ENCODE measurements at regions not wholly inside any gene's neighbourhood (a gene's known extent, or its start where the extent isn't known, plus 50 kb on each side); places are given as distances from the start of the nearest gene placed in this dataset.

GRCh38 chr5:2658447-2658846, 93.0 kb downstream of the IRX2 start:
- H4K20me1 ChIP-seq (ENCODE audit: control insufficient read depth, insufficient read depth, low read depth, low read length): no peaks in the 10 kb centered on the region
- peaks cover 4% of the 10 kb centered on the region; the same call in 1 of the 2 replicates for H3K9me3 ChIP-seq (ENCODE audit: control insufficient read depth, insufficient read depth, low read length)
- no peaks in the 10 kb centered on the region for H3F3A ChIP-seq (ENCODE audit: control insufficient read depth, insufficient read depth)
- H3K79me2 ChIP-seq (ENCODE audit: control insufficient read depth, low read length): no peaks in the 10 kb centered on the region
- H3K4me2 ChIP-seq (ENCODE audit: low read length): no peak overlapping the region
- no peaks in the 10 kb centered on the region for H3K36me3 ChIP-seq (ENCODE audit: control insufficient read depth, low read length)
- TF ChIP-seq EZH2phosphoT487 (IDR thresholded peaks at IDR 0.05; ENCODE audit: borderline replicate concordance, low read length) (no peak), CTCF (IDR thresholded peaks at IDR 0.05; ENCODE audit: low read depth, low read length, poor library complexity, severe bottlenecking) (no peak)
- no peaks in the 10 kb centered on the region for H3K27me3 ChIP-seq (ENCODE audit: control insufficient read depth, low read length)
- H3K27ac ChIP-seq (ENCODE audit: low read depth, low read length): no peak overlapping the region
- H3K4me1 ChIP-seq (ENCODE audit: control insufficient read depth, low read length): no peaks in the 10 kb centered on the region
- H3K4me3 ChIP-seq (ENCODE audit: low read length): no peak overlapping the region
- no peaks in the 10 kb centered on the region for H3K9me2 ChIP-seq (replicated peaks; ENCODE audit: control insufficient read depth, low read length)

- no peaks in the 10 kb centered on the region for H3K9me2 ChIP-seq (replicated peaks; ENCODE audit: control insufficient read depth, low read length)
- no peak for TF ChIP-seq CTCF (IDR thresholded peaks at IDR 0.05; ENCODE audit: low read depth, low read length, poor library complexity, severe bottlenecking)
- no peak for TF ChIP-seq EZH2phosphoT487 (IDR thresholded peaks at IDR 0.05; ENCODE audit: borderline replicate concordance, low read length)
- no peaks in the 10 kb centered on the region for H3F3A ChIP-seq (ENCODE audit: control insufficient read depth, insufficient read depth)
- no peaks in the 10 kb centered on the region for H3K36me3 ChIP-seq (ENCODE audit: control insufficient read depth, low read length)
- no peak overlapping the region for H3K4me2 ChIP-seq (ENCODE audit: low read length)
- H4K20me1 ChIP-seq (ENCODE audit: control insufficient read depth, insufficient read depth, low read depth, low read length): no peaks in the 10 kb centered on the region
- no peak overlapping the region for H3K27ac ChIP-seq (ENCODE audit: low read depth, low read length)
- H3K27me3 ChIP-seq (ENCODE audit: control insufficient read depth, low read length): no peaks in the 10 kb centered on the region
- H3K9me3 ChIP-seq (ENCODE audit: control insufficient read depth, insufficient read depth, low read length): peaks cover 4% of the 10 kb centered on the region; the same call in 1 of the 2 replicates
- H3K79me2 ChIP-seq (ENCODE audit: control insufficient read depth, low read length): no peaks in the 10 kb centered on the region
- H3K4me1 ChIP-seq (ENCODE audit: control insufficient read depth, low read length): no peaks in the 10 kb centered on the region
- no peak overlapping the region for H3K4me3 ChIP-seq (ENCODE audit: low read length)
Measured at GRCh38 chr5:2657151-2657550, 94.3 kb downstream of the IRX2 start.

GRCh38 chr5:2656206-2656605, 95.3 kb downstream of the IRX2 start:
- no peak overlapping the region for H3K4me3 ChIP-seq (ENCODE audit: low read length)

More at GRCh38 chr5:2656206-2656605, 95.3 kb downstream of the IRX2 start:
- TF ChIP-seq CTCF (IDR thresholded peaks at IDR 0.05; ENCODE audit: low read depth, low read length, poor library complexity, severe bottlenecking): no peak
- TF ChIP-seq EZH2phosphoT487 (IDR thresholded peaks at IDR 0.05; ENCODE audit: borderline replicate concordance, low read length): no peak
- Histone ChIP-seq H3F3A (ENCODE audit: control insufficient read depth, insufficient read depth) (no peaks in the 10 kb centered on the region), H3K9me2 (replicated peaks; ENCODE audit: control insufficient read depth, low read length) (no peaks in the 10 kb centered on the region), H3K4me1 (ENCODE audit: control insufficient read depth, low read length) (no peaks in the 10 kb centered on the region), H4K20me1 (ENCODE audit: control insufficient read depth, insufficient read depth, low read depth, low read length) (no peaks in the 10 kb centered on the region), H3K9me3 (ENCODE audit: control insufficient read depth, insufficient read depth, low read length) (peaks cover 4% of the 10 kb centered on the region; the same call in 1 of the 2 replicates), H3K79me2 (ENCODE audit: control insufficient read depth, low read length) (no peaks in the 10 kb centered on the region), H3K4me2 (ENCODE audit: low read length) (no peak overlapping the region), H3K36me3 (ENCODE audit: control insufficient read depth, low read length) (no peaks in the 10 kb centered on the region), H3K27ac (ENCODE audit: low read depth, low read length) (no peak overlapping the region), H3K27me3 (ENCODE audit: control insufficient read depth, low read length) (no peaks in the 10 kb centered on the region)

All from DOHH2 (cell line).